ENCODE measurements at regions not wholly inside any gene's neighbourhood (a gene's known extent, or its start where the extent isn't known, plus 50 kb on each side); places are given as distances from the start of the nearest gene placed in this dataset.

- Histone ChIP-seq H3K79me2 (ENCODE audit: low read depth) (no peaks in the 10 kb centered on the region), H3F3A (ENCODE audit: low read depth) (peaks cover 4% of the 10 kb centered on the region), H4K20me1 (ENCODE audit: low read depth) (no peaks in the 10 kb centered on the region), H3K27me3 (peaks cover 9% of the 10 kb centered on the region), H3K4me1 (peaks cover 19% of the 10 kb centered on the region), H3K36me3 (no peaks in the 10 kb centered on the region), H3K9ac (no peak overlapping the region), H3K4me2 (peak overlapping the region; percentile 40), H3K27ac (no peak overlapping the region), H3K4me3 (no peak overlapping the region), H3K9me3 (ENCODE audit: low read depth) (no peaks in the 10 kb centered on the region), H2AFZ (replicated peaks) (no peak overlapping the region)
- TF ChIP-seq EZH2 (IDR thresholded peaks at IDR 0.05), result no peak
- TF ChIP-seq EZH2phosphoT487 (IDR thresholded peaks at IDR 0.05), result no peak
- no peak for TF ChIP-seq CTCF (IDR thresholded peaks at IDR 0.05)
- Mint-ChIP-seq H3K27ac (no peak overlapping the region), H3K4me1 (peaks cover 28% of the 10 kb centered on the region), H3K27me3 (ENCODE audit: insufficient read depth, low read depth) (peaks cover 14% of the 10 kb centered on the region), H3K36me3 (no peaks in the 10 kb centered on the region), H3K9me3 (peaks cover 2% of the 10 kb centered on the region), H3K4me3 (no peak overlapping the region)
- DNase-seq (ENCODE audit: low spot score), result peak; percentile 30
These were observed 132.1 kb downstream of the HSD17B3 start for GRCh38 chr9:96169901-96170300.

DNA sequence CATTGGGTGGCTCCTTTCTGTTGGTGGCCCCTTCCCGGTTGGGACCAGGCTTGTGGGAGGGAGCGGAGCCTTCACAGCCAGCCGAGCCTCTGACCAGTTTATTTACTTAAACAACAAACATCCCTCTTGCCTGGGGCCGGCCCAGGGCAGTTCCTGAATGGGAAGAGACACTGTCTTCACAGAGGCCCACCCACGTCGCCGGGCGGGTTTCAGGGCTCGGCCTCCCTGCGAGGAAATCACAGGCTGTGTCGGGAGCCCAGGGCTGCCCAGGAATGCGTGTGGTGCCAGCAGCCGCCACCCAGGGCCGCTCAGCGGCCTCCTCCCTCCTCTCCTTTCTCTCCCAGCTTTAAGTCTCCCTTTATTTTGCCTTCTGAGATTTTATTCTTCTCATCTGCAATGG, 132.5 kb downstream of the HSD17B3 start:
- Histone ChIP-seq H3K27me3 (peaks cover 9% of the 10 kb centered on the region), H3K27ac (no peak overlapping the region), H3K4me1 (peaks cover 19% of the 10 kb centered on the region), H3K4me3 (no peak overlapping the region), H3K79me2 (ENCODE audit: low read depth) (no peaks in the 10 kb centered on the region), H3F3A (ENCODE audit: low read depth) (peaks cover 4% of the 10 kb centered on the region), H3K9ac (no peak overlapping the region), H4K20me1 (ENCODE audit: low read depth) (no peaks in the 10 kb centered on the region), H3K9me3 (ENCODE audit: low read depth) (no peaks in the 10 kb centered on the region), H2AFZ (replicated peaks) (no peak overlapping the region), H3K36me3 (no peaks in the 10 kb centered on the region), H3K4me2 (peak overlapping the region; percentile 40)
- DNase-seq (ENCODE audit: low spot score), result peak; percentile 94
- Mint-ChIP-seq H3K4me1 (peaks cover 28% of the 10 kb centered on the region), H3K9me3 (peaks cover 2% of the 10 kb centered on the region), H3K27ac (no peak overlapping the region), H3K27me3 (ENCODE audit: insufficient read depth, low read depth) (peaks cover 14% of the 10 kb centered on the region), H3K36me3 (no peaks in the 10 kb centered on the region), H3K4me3 (no peak overlapping the region)
- TF ChIP-seq CTCF (IDR thresholded peaks at IDR 0.05), result no peak
- no peak for TF ChIP-seq EZH2 (IDR thresholded peaks at IDR 0.05)
- TF ChIP-seq EZH2phosphoT487 (IDR thresholded peaks at IDR 0.05), result no peak

GRCh38 chr9:96168882-96169281, 133.1 kb downstream of the HSD17B3 start:
- Histone ChIP-seq H3K4me2 (peak overlapping the region; percentile 40), H3K4me1 (peaks cover 19% of the 10 kb centered on the region), H3F3A (ENCODE audit: low read depth) (peaks cover 4% of the 10 kb centered on the region), H3K79me2 (ENCODE audit: low read depth) (no peaks in the 10 kb centered on the region), H3K9me3 (ENCODE audit: low read depth) (no peaks in the 10 kb centered on the region), H3K4me3 (no peak overlapping the region), H4K20me1 (ENCODE audit: low read depth) (no peaks in the 10 kb centered on the region), H3K9ac (no peak overlapping the region), H2AFZ (replicated peaks) (no peak overlapping the region), H3K36me3 (no peaks in the 10 kb centered on the region), H3K27ac (no peak overlapping the region), H3K27me3 (peaks cover 9% of the 10 kb centered on the region)
- DNase-seq (ENCODE audit: low spot score), result no peak
- Mint-ChIP-seq H3K4me1 (peaks cover 23% of the 10 kb centered on the region), H3K27ac (no peak overlapping the region), H3K36me3 (no peaks in the 10 kb centered on the region), H3K4me3 (peak overlapping the region; percentile 65), H3K27me3 (ENCODE audit: insufficient read depth, low read depth) (peaks cover 14% of the 10 kb centered on the region), H3K9me3 (peaks cover 2% of the 10 kb centered on the region)
- TF ChIP-seq CTCF (IDR thresholded peaks at IDR 0.05), result no peak
- TF ChIP-seq EZH2phosphoT487 (IDR thresholded peaks at IDR 0.05), result no peak
- no peak for TF ChIP-seq EZH2 (IDR thresholded peaks at IDR 0.05)
